ENCODE measurements at regions not wholly inside any gene's neighbourhood (a gene's known extent, or its start where the extent isn't known, plus 50 kb on each side); places are given as distances from the start of the nearest gene placed in this dataset.

- Histone ChIP-seq H3K36me3 (ENCODE audit: control insufficient read depth, insufficient read depth, low read length) (no peaks in the 10 kb centered on the region), H3K27ac (ENCODE audit: low read depth, low read length) (no peak overlapping the region), H3K27me3 (ENCODE audit: control insufficient read depth, insufficient read depth, low read length) (no peaks in the 10 kb centered on the region), H3K4me1 (ENCODE audit: control insufficient read depth, insufficient read depth, low read length) (no peaks in the 10 kb centered on the region), H3K9me3 (ENCODE audit: control insufficient read depth, insufficient read depth, low read length) (no peaks in the 10 kb centered on the region), H3K4me3 (ENCODE audit: low read depth, low read length) (no peak overlapping the region)
- no peak for DNase-seq (ENCODE audit: low read depth in 4 of 6, low spot score in 6 of 6)
- 65% methylated on average over 2 of the region's 3 CpGs for WGBS (ENCODE audit: insufficient coverage)
These were observed 553.1 kb downstream of the LRRC70 start for GRCh38 chr5:63131626-63132285.

- Histone ChIP-seq H3K27me3 (ENCODE audit: control insufficient read depth, insufficient read depth, low read length) (no peaks in the 10 kb centered on the region), H3K4me1 (ENCODE audit: control insufficient read depth, insufficient read depth, low read length) (no peaks in the 10 kb centered on the region), H3K9me3 (ENCODE audit: control insufficient read depth, insufficient read depth, low read length) (no peaks in the 10 kb centered on the region), H3K27ac (ENCODE audit: low read depth, low read length) (no peak overlapping the region), H3K4me3 (ENCODE audit: low read depth, low read length) (no peak overlapping the region), H3K36me3 (ENCODE audit: control insufficient read depth, insufficient read depth, low read length) (no peaks in the 10 kb centered on the region)
- no CpG with 5 or more reads among the region's 1 CpG for WGBS (ENCODE audit: insufficient coverage)
- no peak for DNase-seq (ENCODE audit: low read depth in 4 of 6, low spot score in 6 of 6)
These were observed 550.1 kb downstream of the LRRC70 start for GRCh38 chr5:63128761-63129160.

DNA sequence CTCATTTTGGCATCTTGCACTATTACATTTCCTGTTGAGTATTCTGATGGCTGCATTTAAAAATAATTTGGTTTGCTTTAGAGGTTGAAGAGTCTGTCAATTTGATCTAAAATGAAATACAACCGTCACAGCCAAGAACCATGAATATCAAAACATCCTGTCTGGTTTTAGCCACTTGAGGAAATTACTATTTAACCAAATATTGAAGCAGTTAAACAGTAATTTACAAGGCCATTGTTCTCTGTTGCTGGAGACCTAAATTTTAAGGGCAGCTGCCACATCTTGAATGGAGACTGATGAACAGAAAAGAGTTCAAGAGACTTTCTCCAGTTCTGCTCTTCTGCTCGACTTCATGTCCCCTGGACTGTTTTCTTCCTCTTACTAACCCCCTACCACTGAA lies 549.4 kb downstream of the LRRC70 start:
- no peak overlapping the region for H3K4me3 ChIP-seq (ENCODE audit: low read depth, low read length)
- H3K36me3 ChIP-seq (ENCODE audit: control insufficient read depth, insufficient read depth, low read length), result no peaks in the 10 kb centered on the region
- WGBS (ENCODE audit: insufficient coverage), result no CpG with 5 or more reads among the region's 2 CpGs
- no peaks in the 10 kb centered on the region for H3K4me1 ChIP-seq (ENCODE audit: control insufficient read depth, insufficient read depth, low read length)
- no peak overlapping the region for H3K27ac ChIP-seq (ENCODE audit: low read depth, low read length)
- no peaks in the 10 kb centered on the region for H3K27me3 ChIP-seq (ENCODE audit: control insufficient read depth, insufficient read depth, low read length)
- no peaks in the 10 kb centered on the region for H3K9me3 ChIP-seq (ENCODE audit: control insufficient read depth, insufficient read depth, low read length)
- no peak for DNase-seq (ENCODE audit: low read depth in 4 of 6, low spot score in 6 of 6)

- Histone ChIP-seq H3K4me1 (ENCODE audit: control insufficient read depth, insufficient read depth, low read length) (no peaks in the 10 kb centered on the region), H3K36me3 (ENCODE audit: control insufficient read depth, insufficient read depth, low read length) (no peaks in the 10 kb centered on the region), H3K27me3 (ENCODE audit: control insufficient read depth, insufficient read depth, low read length) (no peaks in the 10 kb centered on the region), H3K4me3 (ENCODE audit: low read depth, low read length) (no peak overlapping the region), H3K9me3 (ENCODE audit: control insufficient read depth, insufficient read depth, low read length) (no peaks in the 10 kb centered on the region), H3K27ac (ENCODE audit: low read depth, low read length) (no peak overlapping the region)
- WGBS (ENCODE audit: insufficient coverage), result no CpG with 5 or more reads among the region's 2 CpGs
- no peak for DNase-seq (ENCODE audit: low read depth in 4 of 6, low spot score in 6 of 6)
These were observed 548.4 kb downstream of the LRRC70 start for GRCh38 chr5:63127054-63127453.

DNA sequence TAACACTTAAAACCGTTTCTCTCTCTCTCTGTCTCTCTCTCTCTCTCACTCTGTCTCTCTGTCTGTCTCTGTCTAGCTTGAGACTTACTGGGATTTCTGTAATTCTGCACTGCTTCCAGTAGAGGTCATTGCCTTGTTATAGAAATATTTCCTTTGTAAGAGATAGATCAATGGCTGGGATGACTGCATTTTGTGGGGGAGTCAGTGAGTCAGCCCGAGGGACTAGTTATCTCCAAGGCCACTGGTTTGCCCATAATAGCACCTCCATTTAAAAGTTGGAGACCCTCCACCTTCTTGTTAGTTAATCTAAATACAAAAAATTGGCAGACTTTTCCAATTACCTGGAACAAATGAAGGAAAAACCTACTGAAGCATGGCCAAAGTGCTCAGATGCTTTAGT lies 547.2 kb downstream of the LRRC70 start:
- WGBS (ENCODE audit: insufficient coverage), result no CpG with 5 or more reads among the region's 2 CpGs

DNA sequence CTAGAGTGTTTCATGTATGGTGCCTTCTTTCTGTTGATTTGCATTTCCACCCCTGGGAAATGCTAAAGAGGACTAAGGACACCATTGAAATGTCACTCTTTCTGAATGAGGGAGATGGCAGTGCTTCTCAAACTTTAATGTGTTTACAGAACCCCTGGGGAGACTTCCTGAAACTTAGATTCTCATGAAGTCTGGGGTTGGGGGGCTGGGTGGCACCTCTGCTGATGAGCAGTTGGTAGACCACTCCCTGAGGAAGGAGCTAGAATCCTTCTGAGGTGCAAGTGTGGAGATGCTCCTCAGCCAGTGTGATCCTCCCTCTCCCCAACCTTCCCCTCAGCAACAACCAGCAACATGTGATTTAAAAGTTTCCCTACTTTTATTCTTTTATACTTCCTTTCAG lies 546.8 kb downstream of the LRRC70 start:
- Histone ChIP-seq H3K4me3 (ENCODE audit: low read depth, low read length) (no peak overlapping the region), H3K36me3 (ENCODE audit: control insufficient read depth, insufficient read depth, low read length) (no peaks in the 10 kb centered on the region), H3K9me3 (ENCODE audit: control insufficient read depth, insufficient read depth, low read length) (no peaks in the 10 kb centered on the region), H3K4me1 (ENCODE audit: control insufficient read depth, insufficient read depth, low read length) (no peaks in the 10 kb centered on the region), H3K27ac (ENCODE audit: low read depth, low read length) (no peak overlapping the region), H3K27me3 (ENCODE audit: control insufficient read depth, insufficient read depth, low read length) (no peaks in the 10 kb centered on the region)
- no peak for DNase-seq (ENCODE audit: low read depth in 4 of 6, low spot score in 6 of 6)

More for the DNA sequence above, 547.2 kb downstream of the LRRC70 start:
- Histone ChIP-seq H3K4me3 (ENCODE audit: low read depth, low read length) (no peak overlapping the region), H3K9me3 (ENCODE audit: control insufficient read depth, insufficient read depth, low read length) (no peaks in the 10 kb centered on the region), H3K27me3 (ENCODE audit: control insufficient read depth, insufficient read depth, low read length) (no peaks in the 10 kb centered on the region), H3K36me3 (ENCODE audit: control insufficient read depth, insufficient read depth, low read length) (no peaks in the 10 kb centered on the region), H3K4me1 (ENCODE audit: control insufficient read depth, insufficient read depth, low read length) (no peaks in the 10 kb centered on the region), H3K27ac (ENCODE audit: low read depth, low read length) (no peak overlapping the region)
- DNase-seq (ENCODE audit: low read depth in 4 of 6, low spot score in 6 of 6), result peak in 2 of 6 donors; percentile 21 to 48

DNA sequence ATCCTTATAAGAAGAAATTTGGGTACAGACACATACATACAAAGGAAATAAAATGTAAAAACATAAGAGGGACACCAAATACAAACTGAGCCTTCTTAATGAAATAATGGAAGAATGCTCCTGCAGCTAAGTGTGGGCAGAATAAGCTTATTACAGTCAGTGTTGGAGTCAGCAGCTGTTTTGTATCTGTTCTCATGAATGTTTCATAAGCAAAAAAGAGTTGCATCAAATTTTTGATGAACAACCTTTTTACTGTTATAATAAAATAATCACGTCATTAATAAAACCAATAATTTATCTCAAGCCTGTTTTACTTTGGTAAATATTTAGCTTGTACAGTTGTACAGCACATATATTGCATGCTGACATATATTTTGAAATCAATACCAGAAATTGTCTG lies 545.6 kb downstream of the LRRC70 start:
- Histone ChIP-seq H3K4me3 (ENCODE audit: low read depth, low read length) (no peak overlapping the region), H3K9me3 (ENCODE audit: control insufficient read depth, insufficient read depth, low read length) (no peaks in the 10 kb centered on the region)

GRCh38 chr5:63121471-63121870 lies 542.9 kb downstream of the LRRC70 start:
- no peaks in the 10 kb centered on the region for H3K27me3 ChIP-seq (ENCODE audit: control insufficient read depth, insufficient read depth, low read length)
- H3K4me3 ChIP-seq (ENCODE audit: low read depth, low read length), result no peak overlapping the region
- no peaks in the 10 kb centered on the region for H3K9me3 ChIP-seq (ENCODE audit: control insufficient read depth, insufficient read depth, low read length)
- no peak overlapping the region for H3K27ac ChIP-seq (ENCODE audit: low read depth, low read length)
- no peaks in the 10 kb centered on the region for H3K4me1 ChIP-seq (ENCODE audit: control insufficient read depth, insufficient read depth, low read length)
- DNase-seq (ENCODE audit: low read depth in 4 of 6, low spot score in 6 of 6), result no peak
- no CpG with 5 or more reads among the region's 3 CpGs for WGBS (ENCODE audit: insufficient coverage)
- H3K36me3 ChIP-seq (ENCODE audit: control insufficient read depth, insufficient read depth, low read length), result no peaks in the 10 kb centered on the region

More for the DNA sequence above, 545.6 kb downstream of the LRRC70 start:
- H3K27ac ChIP-seq (ENCODE audit: low read depth, low read length), result no peak overlapping the region
- no peaks in the 10 kb centered on the region for H3K27me3 ChIP-seq (ENCODE audit: control insufficient read depth, insufficient read depth, low read length)
- WGBS (ENCODE audit: insufficient coverage), result no CpG with 5 or more reads among the region's 1 CpG
- no peak for DNase-seq (ENCODE audit: low read depth in 4 of 6, low spot score in 6 of 6)
- no peaks in the 10 kb centered on the region for H3K36me3 ChIP-seq (ENCODE audit: control insufficient read depth, insufficient read depth, low read length)
- no peaks in the 10 kb centered on the region for H3K4me1 ChIP-seq (ENCODE audit: control insufficient read depth, insufficient read depth, low read length)

GRCh38 chr5:63118221-63118620 lies 539.6 kb downstream of the LRRC70 start:
- no peaks in the 10 kb centered on the region for H3K36me3 ChIP-seq (ENCODE audit: control insufficient read depth, insufficient read depth, low read length)
- no peak overlapping the region for H3K27ac ChIP-seq (ENCODE audit: low read depth, low read length)
- no peaks in the 10 kb centered on the region for H3K9me3 ChIP-seq (ENCODE audit: control insufficient read depth, insufficient read depth, low read length)
- no peaks in the 10 kb centered on the region for H3K27me3 ChIP-seq (ENCODE audit: control insufficient read depth, insufficient read depth, low read length)
- no peak overlapping the region for H3K4me3 ChIP-seq (ENCODE audit: low read depth, low read length)
- peak in 1 of 6 donors; percentile 18 for DNase-seq (ENCODE audit: low read depth in 4 of 6, low spot score in 6 of 6)
- WGBS (ENCODE audit: insufficient coverage), result no CpG with 5 or more reads among the region's 1 CpG
- no peaks in the 10 kb centered on the region for H3K4me1 ChIP-seq (ENCODE audit: control insufficient read depth, insufficient read depth, low read length)

GRCh38 chr5:63111891-63112290 lies 533.3 kb downstream of the LRRC70 start:
- H3K9me3 ChIP-seq (ENCODE audit: control insufficient read depth, insufficient read depth, low read length), result no peaks in the 10 kb centered on the region
- H3K36me3 ChIP-seq (ENCODE audit: control insufficient read depth, insufficient read depth, low read length), result no peaks in the 10 kb centered on the region
- H3K4me1 ChIP-seq (ENCODE audit: control insufficient read depth, insufficient read depth, low read length), result no peaks in the 10 kb centered on the region
- H3K27me3 ChIP-seq (ENCODE audit: control insufficient read depth, insufficient read depth, low read length), result no peaks in the 10 kb centered on the region
- no peak overlapping the region for H3K27ac ChIP-seq (ENCODE audit: low read depth, low read length)
- DNase-seq (ENCODE audit: low read depth in 4 of 6, low spot score in 6 of 6), result no peak
- H3K4me3 ChIP-seq (ENCODE audit: low read depth, low read length), result no peak overlapping the region

All from spinal cord (tissue), 9 donors.